ENCODE measurements at regions not wholly inside any gene's neighbourhood (a gene's known extent, or its start where the extent isn't known, plus 50 kb on each side); places are given as distances from the start of the nearest gene placed in this dataset.
"Not testable (repeated sequence)": the region's sequence is repeated elsewhere in the genome, so short reads cannot be mapped to it uniquely, and the experiment has no call there.

GRCh38 chr7:121503730-121504129, 107.6 kb upstream of the FAM3C start:
- Histone ChIP-seq H3K4me1 (ENCODE audit: control insufficient read depth, insufficient read depth, low read length) (no peaks in the 10 kb centered on the region), H3K4me3 (ENCODE audit: low read length) (no peak overlapping the region), H3K27me3 (ENCODE audit: control insufficient read depth, insufficient read depth, low read length) (no peaks in the 10 kb centered on the region), H3K9ac (ENCODE audit: low read length) (no peak overlapping the region), H3K36me3 (ENCODE audit: control insufficient read depth, insufficient read depth, low read length) (no peaks in the 10 kb centered on the region), H3K27ac (ENCODE audit: low read depth, low read length) (no peak overlapping the region)

- Histone ChIP-seq H3K27ac (ENCODE audit: low read depth, low read length) (no peak overlapping the region), H3K36me3 (ENCODE audit: control insufficient read depth, insufficient read depth, low read length) (no peaks in the 10 kb centered on the region), H3K4me1 (ENCODE audit: control insufficient read depth, insufficient read depth, low read length) (no peaks in the 10 kb centered on the region), H3K9ac (ENCODE audit: low read length) (no peak overlapping the region), H3K4me3 (ENCODE audit: low read length) (no peak overlapping the region), H3K27me3 (ENCODE audit: control insufficient read depth, insufficient read depth, low read length) (no peaks in the 10 kb centered on the region)
These were observed 106.9 kb upstream of the FAM3C start for GRCh38 chr7:121503039-121503438.

- Histone ChIP-seq H3K27ac (ENCODE audit: low read depth, low read length) (no peak overlapping the region), H3K4me1 (ENCODE audit: control insufficient read depth, insufficient read depth, low read length) (no peaks in the 10 kb centered on the region), H3K9ac (ENCODE audit: low read length) (no peak overlapping the region), H3K36me3 (ENCODE audit: control insufficient read depth, insufficient read depth, low read length) (no peaks in the 10 kb centered on the region), H3K4me3 (ENCODE audit: low read length) (no peak overlapping the region), H3K27me3 (ENCODE audit: control insufficient read depth, insufficient read depth, low read length) (no peaks in the 10 kb centered on the region)
These were observed 105.5 kb upstream of the FAM3C start for GRCh38 chr7:121501566-121501965.

GRCh38 chr7:121500360-121501058, 104.4 kb upstream of the FAM3C start:
- Histone ChIP-seq H3K27me3 (ENCODE audit: control insufficient read depth, insufficient read depth, low read length) (no peaks in the 10 kb centered on the region), H3K9ac (ENCODE audit: low read length) (no peak overlapping the region), H3K4me1 (ENCODE audit: control insufficient read depth, insufficient read depth, low read length) (no peaks in the 10 kb centered on the region), H3K4me3 (ENCODE audit: low read length) (no peak overlapping the region), H3K36me3 (ENCODE audit: control insufficient read depth, insufficient read depth, low read length) (no peaks in the 10 kb centered on the region), H3K27ac (ENCODE audit: low read depth, low read length) (no peak overlapping the region)

- Histone ChIP-seq H3K27ac (ENCODE audit: low read depth, low read length) (no peak overlapping the region), H3K4me1 (ENCODE audit: control insufficient read depth, insufficient read depth, low read length) (no peaks in the 10 kb centered on the region), H3K9ac (ENCODE audit: low read length) (no peak overlapping the region), H3K4me3 (ENCODE audit: low read length) (no peak overlapping the region), H3K27me3 (ENCODE audit: control insufficient read depth, insufficient read depth, low read length) (no peaks in the 10 kb centered on the region), H3K36me3 (ENCODE audit: control insufficient read depth, insufficient read depth, low read length) (no peaks in the 10 kb centered on the region)
These were observed 103.5 kb upstream of the FAM3C start for GRCh38 chr7:121499624-121500023.

GRCh38 chr7:121498816-121499215, 102.7 kb upstream of the FAM3C start:
- Histone ChIP-seq H3K36me3 (ENCODE audit: control insufficient read depth, insufficient read depth, low read length) (no peaks in the 10 kb centered on the region), H3K27me3 (ENCODE audit: control insufficient read depth, insufficient read depth, low read length) (no peaks in the 10 kb centered on the region), H3K9ac (ENCODE audit: low read length) (no peak overlapping the region), H3K27ac (ENCODE audit: low read depth, low read length) (no peak overlapping the region), H3K4me3 (ENCODE audit: low read length) (no peak overlapping the region), H3K4me1 (ENCODE audit: control insufficient read depth, insufficient read depth, low read length) (no peaks in the 10 kb centered on the region)

GRCh38 chr7:121497545-121497944, 101.4 kb upstream of the FAM3C start:
- not testable (repeated sequence) for H3K4me1 ChIP-seq (ENCODE audit: control insufficient read depth, insufficient read depth, low read length); H3K27me3 ChIP-seq (ENCODE audit: control insufficient read depth, insufficient read depth, low read length); H3K9ac ChIP-seq (ENCODE audit: low read length); H3K27ac ChIP-seq (ENCODE audit: low read depth, low read length); H3K4me3 ChIP-seq (ENCODE audit: low read length); H3K36me3 ChIP-seq (ENCODE audit: control insufficient read depth, insufficient read depth, low read length)

GRCh38 chr7:121494516-121494915, 98.4 kb upstream of the FAM3C start:
- Histone ChIP-seq H3K27me3 (ENCODE audit: control insufficient read depth, insufficient read depth, low read length) (no peaks in the 10 kb centered on the region), H3K27ac (ENCODE audit: low read depth, low read length) (no peak overlapping the region), H3K4me3 (ENCODE audit: low read length) (no peak overlapping the region), H3K4me1 (ENCODE audit: control insufficient read depth, insufficient read depth, low read length) (no peaks in the 10 kb centered on the region), H3K9ac (ENCODE audit: low read length) (no peak overlapping the region), H3K36me3 (ENCODE audit: control insufficient read depth, insufficient read depth, low read length) (no peaks in the 10 kb centered on the region)

GRCh38 chr7:121493553-121493952, 97.4 kb upstream of the FAM3C start:
- no peaks in the 10 kb centered on the region for H3K4me1 ChIP-seq (ENCODE audit: control insufficient read depth, insufficient read depth, low read length)
- H3K27me3 ChIP-seq (ENCODE audit: control insufficient read depth, insufficient read depth, low read length): no peaks in the 10 kb centered on the region
- H3K4me3 ChIP-seq (ENCODE audit: low read length): no peak overlapping the region
- H3K9ac ChIP-seq (ENCODE audit: low read length): no peak overlapping the region
- H3K36me3 ChIP-seq (ENCODE audit: control insufficient read depth, insufficient read depth, low read length): no peaks in the 10 kb centered on the region
- no peak overlapping the region for H3K27ac ChIP-seq (ENCODE audit: low read depth, low read length)

- Histone ChIP-seq H3K9ac (ENCODE audit: low read length) (no peak overlapping the region), H3K4me1 (ENCODE audit: control insufficient read depth, insufficient read depth, low read length) (peaks cover 9% of the 10 kb centered on the region), H3K36me3 (ENCODE audit: control insufficient read depth, insufficient read depth, low read length) (no peaks in the 10 kb centered on the region), H3K4me3 (ENCODE audit: low read length) (no peak overlapping the region), H3K27me3 (ENCODE audit: control insufficient read depth, insufficient read depth, low read length) (no peaks in the 10 kb centered on the region), H3K27ac (ENCODE audit: low read depth, low read length) (no peak overlapping the region)
These were observed 94.2 kb upstream of the FAM3C start for GRCh38 chr7:121490309-121490708.

- H3K4me3 ChIP-seq (ENCODE audit: low read length): no peak overlapping the region
- H3K27ac ChIP-seq (ENCODE audit: low read depth, low read length): no peak overlapping the region
- H3K27me3 ChIP-seq (ENCODE audit: control insufficient read depth, insufficient read depth, low read length): no peaks in the 10 kb centered on the region
- peaks cover 9% of the 10 kb centered on the region for H3K4me1 ChIP-seq (ENCODE audit: control insufficient read depth, insufficient read depth, low read length)
- no peaks in the 10 kb centered on the region for H3K36me3 ChIP-seq (ENCODE audit: control insufficient read depth, insufficient read depth, low read length)
- no peak overlapping the region for H3K9ac ChIP-seq (ENCODE audit: low read length)
These were observed 93.3 kb upstream of the FAM3C start for GRCh38 chr7:121489440-121489839.

GRCh38 chr7:121488111-121488650, 92.1 kb upstream of the FAM3C start:
- Histone ChIP-seq H3K4me1 (ENCODE audit: control insufficient read depth, insufficient read depth, low read length) (peaks cover 9% of the 10 kb centered on the region), H3K9ac (ENCODE audit: low read length) (no peak overlapping the region), H3K27ac (ENCODE audit: low read depth, low read length) (no peak overlapping the region), H3K27me3 (ENCODE audit: control insufficient read depth, insufficient read depth, low read length) (no peaks in the 10 kb centered on the region), H3K36me3 (ENCODE audit: control insufficient read depth, insufficient read depth, low read length) (no peaks in the 10 kb centered on the region), H3K4me3 (ENCODE audit: low read length) (no peak overlapping the region)

- no peak overlapping the region for H3K4me3 ChIP-seq (ENCODE audit: low read length)
- no peak overlapping the region for H3K9ac ChIP-seq (ENCODE audit: low read length)
- no peak overlapping the region for H3K27ac ChIP-seq (ENCODE audit: low read depth, low read length)
- no peaks in the 10 kb centered on the region for H3K36me3 ChIP-seq (ENCODE audit: control insufficient read depth, insufficient read depth, low read length)
- H3K4me1 ChIP-seq (ENCODE audit: control insufficient read depth, insufficient read depth, low read length): peaks cover 9% of the 10 kb centered on the region
- no peaks in the 10 kb centered on the region for H3K27me3 ChIP-seq (ENCODE audit: control insufficient read depth, insufficient read depth, low read length)
These were observed 90.5 kb upstream of the FAM3C start for GRCh38 chr7:121486590-121486989.
